ENCODE measurements at regions not wholly inside any gene's neighbourhood (a gene's known extent, or its start where the extent isn't known, plus 50 kb on each side); places are given as distances from the start of the nearest gene placed in this dataset.

DNA sequence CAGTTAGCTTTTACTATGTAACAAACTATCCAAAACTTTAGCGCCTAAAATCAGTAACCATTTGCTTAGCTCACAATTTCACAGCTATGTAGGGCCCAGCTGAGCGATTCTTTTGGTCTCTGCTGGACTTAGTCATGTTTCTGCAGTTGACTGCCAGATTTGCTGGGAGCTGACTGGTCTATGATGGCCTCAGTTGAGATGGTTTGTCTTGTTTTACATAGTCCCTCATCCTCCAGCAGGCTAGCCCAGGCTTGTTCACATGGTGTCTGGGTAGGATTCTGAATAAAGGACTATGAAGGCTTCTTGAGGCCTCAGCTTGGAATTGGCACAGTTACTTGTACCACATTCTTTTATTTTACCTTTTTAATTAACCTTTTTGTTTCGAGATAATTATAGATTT lies 247.8 kb upstream of the CHD6 start:
- DNase-seq (ENCODE audit: low spot score), result no peak
- no peaks in the 10 kb centered on the region for H3K9me2 ChIP-seq (ENCODE audit: insufficient read depth)
- no peaks in the 10 kb centered on the region for H3K27me3 ChIP-seq (ENCODE audit: insufficient read depth)
- H3K36me3 ChIP-seq (ENCODE audit: insufficient read depth), result no peaks in the 10 kb centered on the region
- no peak overlapping the region for H3K27ac ChIP-seq (ENCODE audit: low read depth)
- no peaks in the 10 kb centered on the region for H3K79me2 ChIP-seq (replicated peaks; ENCODE audit: insufficient read depth)
- no peak overlapping the region for H3K4me2 ChIP-seq
- no peak for ATAC-seq
- no peaks in the 10 kb centered on the region for H3F3A ChIP-seq (replicated peaks; ENCODE audit: low read depth)
- Mint-ChIP-seq H3K9me3 (peaks cover 89% of the 10 kb centered on the region), H3K4me3 (no peak overlapping the region), H3K4me1 (no peaks in the 10 kb centered on the region), H3K27ac (no peak overlapping the region), H3K36me3 (ENCODE audit: low read depth) (peaks cover 7% of the 10 kb centered on the region), H3K27me3 (ENCODE audit: insufficient read depth, low read depth, poor library complexity) (no peaks in the 10 kb centered on the region)
- H3K4me1 ChIP-seq (ENCODE audit: insufficient read depth), result no peaks in the 10 kb centered on the region
- H2AFZ ChIP-seq, result no peak overlapping the region
- no peak overlapping the region for H3K4me3 ChIP-seq
- no peaks in the 10 kb centered on the region for H4K20me1 ChIP-seq (replicated peaks; ENCODE audit: insufficient read depth)
- TF ChIP-seq EZH2 (IDR thresholded peaks at IDR 0.05; ENCODE audit: low read depth, unreplicated experiment), result no peak

DNA sequence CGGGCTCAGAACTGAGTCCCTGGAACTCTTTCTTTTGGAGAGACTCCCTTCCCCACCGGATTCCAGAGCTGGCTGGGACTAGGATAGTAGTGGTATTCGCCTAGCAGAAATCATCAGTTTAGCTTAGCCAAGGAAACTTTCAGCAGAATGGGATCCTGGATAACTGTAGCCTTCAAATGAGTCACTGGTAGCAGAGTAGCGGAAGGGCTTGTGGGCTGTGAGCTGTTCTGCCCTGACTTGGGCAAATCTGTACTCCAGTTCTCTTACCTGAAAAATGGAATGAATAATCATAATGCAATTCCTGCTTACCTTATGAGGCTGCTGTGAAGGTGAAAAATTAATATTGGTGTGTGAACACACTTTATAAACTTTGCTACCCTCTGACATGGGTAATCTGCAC lies 244.3 kb upstream of the CHD6 start:
- Mint-ChIP-seq H3K4me1 (no peaks in the 10 kb centered on the region), H3K4me3 (no peak overlapping the region), H3K9me3 (peaks cover 88% of the 10 kb centered on the region), H3K27me3 (ENCODE audit: insufficient read depth, low read depth, poor library complexity) (no peaks in the 10 kb centered on the region), H3K27ac (no peak overlapping the region), H3K36me3 (ENCODE audit: low read depth) (peaks cover 25% of the 10 kb centered on the region)
- Histone ChIP-seq H3K36me3 (ENCODE audit: insufficient read depth) (no peaks in the 10 kb centered on the region), H3K4me2 (no peak overlapping the region), H3F3A (replicated peaks; ENCODE audit: low read depth) (no peaks in the 10 kb centered on the region), H3K79me2 (replicated peaks; ENCODE audit: insufficient read depth) (no peaks in the 10 kb centered on the region), H2AFZ (no peak overlapping the region), H3K4me3 (no peak overlapping the region), H3K27me3 (ENCODE audit: insufficient read depth) (no peaks in the 10 kb centered on the region), H3K9me2 (ENCODE audit: insufficient read depth) (no peaks in the 10 kb centered on the region), H3K27ac (ENCODE audit: low read depth) (no peak overlapping the region), H3K4me1 (ENCODE audit: insufficient read depth) (no peaks in the 10 kb centered on the region), H4K20me1 (replicated peaks; ENCODE audit: insufficient read depth) (no peaks in the 10 kb centered on the region)
- DNase-seq (ENCODE audit: low spot score) (no peak), ATAC-seq (no peak)
- TF ChIP-seq NANOG (IDR thresholded peaks at IDR 0.05; ENCODE audit: borderline replicate concordance) (no peak), POLR2AphosphoS5 (IDR thresholded peaks at IDR 0.05; ENCODE audit: low read depth) (no peak)
- TF ChIP-seq, protein P1, sequence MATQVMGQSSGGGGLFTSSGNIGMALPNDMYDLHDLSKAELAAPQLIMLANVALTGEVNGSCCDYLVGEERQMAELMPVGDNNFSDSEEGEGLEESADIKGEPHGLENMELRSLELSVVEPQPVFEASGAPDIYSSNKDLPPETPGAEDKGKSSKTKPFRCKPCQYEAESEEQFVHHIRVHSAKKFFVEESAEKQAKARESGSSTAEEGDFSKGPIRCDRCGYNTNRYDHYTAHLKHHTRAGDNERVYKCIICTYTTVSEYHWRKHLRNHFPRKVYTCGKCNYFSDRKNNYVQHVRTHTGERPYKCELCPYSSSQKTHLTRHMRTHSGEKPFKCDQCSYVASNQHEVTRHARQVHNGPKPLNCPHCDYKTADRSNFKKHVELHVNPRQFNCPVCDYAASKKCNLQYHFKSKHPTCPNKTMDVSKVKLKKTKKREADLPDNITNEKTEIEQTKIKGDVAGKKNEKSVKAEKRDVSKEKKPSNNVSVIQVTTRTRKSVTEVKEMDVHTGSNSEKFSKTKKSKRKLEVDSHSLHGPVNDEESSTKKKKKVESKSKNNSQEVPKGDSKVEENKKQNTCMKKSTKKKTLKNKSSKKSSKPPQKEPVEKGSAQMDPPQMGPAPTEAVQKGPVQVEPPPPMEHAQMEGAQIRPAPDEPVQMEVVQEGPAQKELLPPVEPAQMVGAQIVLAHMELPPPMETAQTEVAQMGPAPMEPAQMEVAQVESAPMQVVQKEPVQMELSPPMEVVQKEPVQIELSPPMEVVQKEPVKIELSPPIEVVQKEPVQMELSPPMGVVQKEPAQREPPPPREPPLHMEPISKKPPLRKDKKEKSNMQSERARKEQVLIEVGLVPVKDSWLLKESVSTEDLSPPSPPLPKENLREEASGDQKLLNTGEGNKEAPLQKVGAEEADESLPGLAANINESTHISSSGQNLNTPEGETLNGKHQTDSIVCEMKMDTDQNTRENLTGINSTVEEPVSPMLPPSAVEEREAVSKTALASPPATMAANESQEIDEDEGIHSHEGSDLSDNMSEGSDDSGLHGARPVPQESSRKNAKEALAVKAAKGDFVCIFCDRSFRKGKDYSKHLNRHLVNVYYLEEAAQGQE (IDR thresholded peaks at IDR 0.05; ENCODE audit: unreplicated experiment), result no peak

DNA sequence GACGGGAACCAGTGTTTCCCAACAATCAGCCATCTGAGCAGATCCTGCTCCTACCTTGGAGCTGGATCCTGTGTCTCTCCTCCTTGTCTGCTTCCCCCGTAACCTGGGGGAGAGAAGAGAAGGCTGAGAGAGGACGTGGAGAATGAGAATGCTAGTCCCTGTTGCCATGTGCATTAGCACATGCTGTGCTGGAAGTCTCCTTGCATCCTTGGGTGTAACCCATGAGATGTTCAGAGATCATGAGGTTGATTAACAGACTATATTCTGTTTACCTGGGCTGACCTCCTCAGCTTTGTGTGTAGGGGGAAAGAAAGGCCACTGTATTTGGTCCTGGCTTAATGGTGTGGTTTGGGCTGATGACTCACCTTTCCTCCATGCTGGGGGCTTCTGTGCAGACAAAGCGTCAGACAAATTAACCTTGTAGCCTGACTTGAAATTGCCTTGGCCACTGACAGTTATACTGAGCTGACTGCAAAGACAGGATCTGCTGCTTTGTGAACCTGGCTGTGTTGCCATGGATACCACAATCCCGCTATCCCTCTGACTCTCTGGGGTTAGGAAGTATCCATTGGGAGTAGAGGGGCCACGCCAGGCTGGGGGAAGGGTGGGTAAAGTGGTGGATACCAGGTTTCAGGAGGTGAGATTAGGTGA lies 243.7 kb upstream of the CHD6 start:
- peaks cover 26% of the 10 kb centered on the region for H3K36me3 Mint-ChIP-seq (ENCODE audit: low read depth)
- no peaks in the 10 kb centered on the region for H3K9me2 ChIP-seq (ENCODE audit: insufficient read depth)
- H3K4me3 Mint-ChIP-seq, result no peak overlapping the region
- H2AFZ ChIP-seq, result no peak overlapping the region
- H3K4me1 Mint-ChIP-seq, result no peaks in the 10 kb centered on the region
- H3K27ac ChIP-seq (ENCODE audit: low read depth), result no peak overlapping the region
- no peaks in the 10 kb centered on the region for H3K79me2 ChIP-seq (replicated peaks; ENCODE audit: insufficient read depth)
- no peaks in the 10 kb centered on the region for H3K36me3 ChIP-seq (ENCODE audit: insufficient read depth)
- H3K27me3 Mint-ChIP-seq (ENCODE audit: insufficient read depth, low read depth, poor library complexity), result no peaks in the 10 kb centered on the region
- no peak overlapping the region for H3K4me3 ChIP-seq
- no peak overlapping the region for H3K4me2 ChIP-seq
- TF ChIP-seq, protein P2, sequence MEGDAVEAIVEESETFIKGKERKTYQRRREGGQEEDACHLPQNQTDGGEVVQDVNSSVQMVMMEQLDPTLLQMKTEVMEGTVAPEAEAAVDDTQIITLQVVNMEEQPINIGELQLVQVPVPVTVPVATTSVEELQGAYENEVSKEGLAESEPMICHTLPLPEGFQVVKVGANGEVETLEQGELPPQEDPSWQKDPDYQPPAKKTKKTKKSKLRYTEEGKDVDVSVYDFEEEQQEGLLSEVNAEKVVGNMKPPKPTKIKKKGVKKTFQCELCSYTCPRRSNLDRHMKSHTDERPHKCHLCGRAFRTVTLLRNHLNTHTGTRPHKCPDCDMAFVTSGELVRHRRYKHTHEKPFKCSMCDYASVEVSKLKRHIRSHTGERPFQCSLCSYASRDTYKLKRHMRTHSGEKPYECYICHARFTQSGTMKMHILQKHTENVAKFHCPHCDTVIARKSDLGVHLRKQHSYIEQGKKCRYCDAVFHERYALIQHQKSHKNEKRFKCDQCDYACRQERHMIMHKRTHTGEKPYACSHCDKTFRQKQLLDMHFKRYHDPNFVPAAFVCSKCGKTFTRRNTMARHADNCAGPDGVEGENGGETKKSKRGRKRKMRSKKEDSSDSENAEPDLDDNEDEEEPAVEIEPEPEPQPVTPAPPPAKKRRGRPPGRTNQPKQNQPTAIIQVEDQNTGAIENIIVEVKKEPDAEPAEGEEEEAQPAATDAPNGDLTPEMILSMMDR (conservative IDR thresholded peaks at IDR 0.05; ENCODE audit: low read depth in 2 of 2), result no peak
- TF ChIP-seq EZH2 (IDR thresholded peaks at IDR 0.05; ENCODE audit: low read depth, unreplicated experiment) (no peak), POLR2AphosphoS5 (IDR thresholded peaks at IDR 0.05; ENCODE audit: low read depth) (no peak), ZNF331 (CRISPR knock-in tag; IDR thresholded peaks at IDR 0.05; ENCODE audit: low read depth) (no peak), ZNF114 (CRISPR knock-in tag; IDR thresholded peaks at IDR 0.05) (no peak)
- TF ChIP-seq, protein P1 (IDR thresholded peaks at IDR 0.05; ENCODE audit: unreplicated experiment), result no peak
- H3K27me3 ChIP-seq (ENCODE audit: insufficient read depth), result no peaks in the 10 kb centered on the region
- DNase-seq (ENCODE audit: low spot score) (peak; percentile 13), ATAC-seq (no peak)
- H3K9me3 Mint-ChIP-seq, result peaks cover 88% of the 10 kb centered on the region
- H3K4me1 ChIP-seq (ENCODE audit: insufficient read depth), result no peaks in the 10 kb centered on the region
- H3K27ac Mint-ChIP-seq, result no peak overlapping the region
- H4K20me1 ChIP-seq (replicated peaks; ENCODE audit: insufficient read depth), result no peaks in the 10 kb centered on the region
- no peaks in the 10 kb centered on the region for H3F3A ChIP-seq (replicated peaks; ENCODE audit: low read depth)
